SIG-M5 treated with dmso at 0.1 percent for 504 hours (cell line): ENCODE measurements at regions not wholly inside any gene's neighbourhood (a gene's known extent, or its start where the extent isn't known, plus 50 kb on each side); places are given as distances from the start of the nearest gene placed in this dataset.
"Not testable (repeated sequence)": the region's sequence is repeated elsewhere in the genome, so short reads cannot be mapped to it uniquely, and the experiment has no call there.

Experiments used
- DNase-seq: peaks from one replicate; lab custom pipeline; 2025; ENCODE audit not compliant: unreplicated experiment; lab: John Stamatoyannopoulos, UW

- DNase-seq, result no peak
Measured at GRCh38 chr2:167844714-167845530, 402.5 kb downstream of the STK39 start.

- DNase-seq, result no peak
Measured at GRCh38 chr2:167843657-167844056, 403.7 kb downstream of the STK39 start.

DNA sequence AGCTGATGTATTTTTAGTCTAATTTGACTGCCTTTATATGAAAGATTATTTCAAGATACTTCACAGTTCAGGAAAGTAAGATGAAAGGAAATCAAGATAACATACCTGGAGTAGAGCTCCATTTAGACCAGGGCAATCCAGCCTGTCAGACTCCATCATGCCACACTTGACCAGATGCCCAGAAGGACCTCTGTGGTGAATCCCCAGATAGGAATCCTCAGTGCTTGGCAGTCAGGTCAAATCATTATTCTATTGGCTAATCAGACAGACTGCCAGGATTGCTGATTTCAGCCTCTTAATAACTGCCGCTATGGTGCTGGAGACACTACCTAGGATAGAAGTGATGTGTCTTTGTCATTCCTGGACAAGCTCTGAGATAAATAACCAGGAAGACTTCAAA, 404.2 kb downstream of the STK39 start:
- DNase-seq, result no peak

- no peak for DNase-seq
Measured at GRCh38 chr2:167842047-167842446, 405.3 kb downstream of the STK39 start.

- DNase-seq, result not testable (repeated sequence)
Measured at GRCh38 chr2:167835290-167835689, 412.1 kb downstream of the STK39 start.

DNA sequence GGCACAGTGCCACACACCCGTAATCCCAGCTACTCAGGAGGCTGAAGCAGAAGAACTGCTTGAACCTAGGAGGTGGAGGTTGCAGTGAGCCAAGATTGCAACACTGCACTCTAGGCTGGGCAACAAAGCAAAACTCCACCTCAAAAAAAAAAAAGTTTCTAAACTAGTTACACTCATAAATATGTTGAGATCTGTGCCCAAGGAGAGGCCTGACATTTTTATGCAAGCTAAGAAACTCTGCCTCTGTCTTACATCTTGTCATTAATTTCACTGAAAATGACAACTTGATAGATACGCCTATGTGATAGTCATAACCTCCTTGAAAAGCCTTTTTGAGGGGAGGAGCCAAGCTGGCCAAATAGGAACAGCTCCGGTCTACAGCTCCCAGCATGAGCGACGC, 412.7 kb downstream of the STK39 start:
- DNase-seq, result no peak

- no peak for DNase-seq
Measured at GRCh38 chr2:167833294-167833693, 414.1 kb downstream of the STK39 start.

GRCh38 chr2:167832868-167833287, 414.5 kb downstream of the STK39 start:
- DNase-seq, result no peak

GRCh38 chr2:167827352-167828097, 419.9 kb downstream of the STK39 start:
- no peak for DNase-seq

DNA sequence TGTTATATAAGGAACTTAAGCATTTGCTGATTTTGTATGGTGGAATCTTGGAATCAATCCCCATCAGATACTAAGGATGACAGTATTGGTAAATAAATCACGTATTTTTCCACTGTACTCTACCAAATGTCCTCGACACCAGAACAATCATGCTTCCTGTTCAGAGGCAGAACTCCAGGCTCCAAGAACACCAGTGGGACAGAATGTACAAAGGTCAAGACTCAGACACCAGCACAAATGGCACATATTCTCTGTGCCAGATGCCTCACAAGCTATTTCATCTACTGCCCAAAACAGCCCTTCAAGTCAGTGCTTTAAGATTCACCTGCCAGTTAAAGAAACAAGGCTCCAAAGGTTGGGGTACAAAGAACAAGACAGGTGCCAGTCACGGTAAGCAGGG, 420.5 kb downstream of the STK39 start:
- no peak for DNase-seq

- DNase-seq, result no peak
Measured at GRCh38 chr2:167825664-167826063, 421.7 kb downstream of the STK39 start.

- no peak for DNase-seq
Measured at GRCh38 chr2:167822690-167823465, 424.5 kb downstream of the STK39 start.

- no peak for DNase-seq
Measured at GRCh38 chr2:167820488-167820887, 426.9 kb downstream of the STK39 start.

GRCh38 chr2:167818521-167818920, 428.9 kb downstream of the STK39 start:
- no peak for DNase-seq

- no peak for DNase-seq
Measured at GRCh38 chr2:167817908-167818307, 429.5 kb downstream of the STK39 start.

DNA sequence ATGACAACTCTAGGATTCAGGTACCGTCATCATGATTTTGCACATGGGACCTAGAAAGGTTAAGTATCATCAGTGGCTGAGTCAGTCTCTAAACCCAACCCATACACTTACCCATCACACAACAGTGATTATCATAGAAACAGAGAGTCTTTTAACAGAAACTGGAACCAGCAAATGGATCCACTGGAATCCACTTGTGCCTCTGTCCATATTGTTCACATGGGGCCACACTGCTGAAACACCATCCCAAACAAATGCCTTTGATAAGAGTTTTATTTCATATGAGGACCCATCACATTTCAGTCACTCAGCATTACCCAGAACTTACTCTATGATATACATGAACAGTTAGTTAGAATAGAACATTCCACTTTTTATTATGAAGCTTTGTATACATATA, 430.0 kb downstream of the STK39 start:
- no peak for DNase-seq

GRCh38 chr2:167816874-167817290, 430.5 kb downstream of the STK39 start:
- DNase-seq, result no peak

DNA sequence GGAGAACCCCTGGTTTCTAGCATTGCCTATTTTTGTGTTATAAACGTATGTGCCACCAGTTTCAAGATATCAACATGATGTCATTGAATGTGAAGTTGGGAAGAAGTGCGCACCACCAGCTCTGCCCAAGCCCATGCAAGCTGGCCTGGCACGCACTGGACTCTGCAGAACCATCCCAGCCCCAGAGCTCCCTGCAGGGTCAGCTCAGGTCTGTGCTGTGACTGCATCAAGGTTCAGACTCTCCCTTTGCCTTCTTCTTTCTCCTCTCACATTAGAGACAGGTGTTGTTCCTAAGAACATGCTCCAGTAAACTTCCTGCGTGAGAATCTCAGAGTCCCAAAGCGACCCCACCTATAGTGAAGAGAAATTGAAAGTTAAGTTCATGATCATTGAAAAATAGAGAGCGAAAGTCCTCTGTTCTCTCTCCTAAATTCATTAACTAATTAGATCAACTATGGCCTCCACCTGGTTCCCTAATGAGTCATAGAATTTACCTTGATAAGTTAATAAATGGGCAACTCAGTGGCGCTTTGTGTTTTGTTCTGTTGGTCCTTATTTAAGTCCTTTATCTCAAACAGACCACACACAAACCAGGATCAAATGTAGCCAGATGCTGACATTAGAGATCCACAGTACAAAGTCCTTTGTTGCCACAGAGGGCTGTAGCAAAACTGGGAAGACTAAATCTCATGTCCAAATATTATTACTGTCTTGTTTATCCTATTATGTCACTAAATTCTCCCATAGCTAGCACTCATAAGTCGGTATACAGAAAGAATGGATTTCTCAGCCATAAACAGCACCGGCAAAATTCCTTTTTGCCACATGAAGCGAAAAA, 432.3 kb downstream of the STK39 start:
- no peak for DNase-seq

- DNase-seq, result not testable (repeated sequence)
Measured at GRCh38 chr2:167814482-167814880, 432.9 kb downstream of the STK39 start.

DNA sequence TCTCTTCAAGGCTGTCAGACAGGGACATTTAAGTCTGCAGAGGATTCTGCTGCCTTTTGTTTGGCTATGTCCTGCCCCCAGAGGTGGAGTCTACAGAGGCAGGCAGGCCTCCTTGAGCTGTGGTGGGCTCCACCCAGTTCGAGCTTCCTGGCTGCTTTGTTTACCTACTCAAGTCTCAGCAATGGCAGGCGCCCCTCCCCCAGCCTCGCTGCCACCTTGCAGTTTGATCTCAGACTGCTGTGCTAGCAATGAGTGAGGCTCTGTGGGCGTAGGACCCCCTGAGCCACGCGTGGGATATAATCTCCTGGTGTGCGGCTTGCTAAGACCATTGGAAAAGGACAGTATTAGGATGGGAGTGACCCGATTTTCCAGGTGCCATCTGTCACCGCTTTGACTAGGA, 437.6 kb downstream of the STK39 start:
- not testable (repeated sequence) for DNase-seq
